ENCODE measurements at regions not wholly inside any gene's neighbourhood (a gene's known extent, or its start where the extent isn't known, plus 50 kb on each side); places are given as distances from the start of the nearest gene placed in this dataset.

GRCh38 chr6:863831-864230 lies 170.9 kb upstream of the EXOC2 start:
- no peak for TF ChIP-seq REST (IDR thresholded peaks at IDR 0.05; ENCODE audit: insufficient read depth in 1 of 2, low read depth in 2 of 2, low read length in 2 of 2)
- no peak for TF ChIP-seq POLR2AphosphoS5 (IDR thresholded peaks at IDR 0.05; ENCODE audit: low read depth, low read length)
- no peak for TF ChIP-seq SIN3A (IDR thresholded peaks at IDR 0.05; ENCODE audit: borderline replicate concordance, insufficient read depth, low read length)
- TF ChIP-seq TAF1 (IDR thresholded peaks at IDR 0.05; ENCODE audit: borderline replicate concordance, insufficient read depth, low read length), result no peak
- no peak for TF ChIP-seq FOXP2 (optimal IDR thresholded peaks at IDR 0.05; ENCODE audit: borderline replicate concordance, extremely low read depth, extremely low read length, insufficient read depth)
